CD4-positive, alpha-beta T cell (primary cell): ENCODE measurements at regions not wholly inside any gene's neighbourhood (a gene's known extent, or its start where the extent isn't known, plus 50 kb on each side); places are given as distances from the start of the nearest gene placed in this dataset.

Source experiments
- ATAC-seq: fragments of 200-7000 bp; cut with Tn5 transposase; one replicate; pipeline ENCODE4 v1.10.0; 2022; ENCODE audit warnings: mild to moderate bottlenecking; ENCODE audit not compliant: poor library complexity
- CTCF ChIA-PET: fragments of 350-600 bp; sonication (Branson Sonifier 250); formaldehyde crosslinking; loops from one replicate; lab custom pipeline; 2021; ENCODE audit warnings: antibody characterized with exemption, inconsistent platforms; lab: Charles Lee
- POLR2A ChIA-PET: fragments of 350-600 bp; sonication (Branson Sonifier 250); formaldehyde crosslinking; loops from one replicate; lab custom pipeline; 2021; ENCODE audit warnings: antibody characterized with exemption, inconsistent platforms; lab: Charles Lee
- DNase-seq, 14 experiments: peaks; one replicate each; pipeline ENCODE4 v3.0.0-alpha.2; 2013 to 2020; ENCODE audit warnings: mixed read lengths in 2 of 14
- H3K27ac ChIP-seq, 2 donors: one replicate each; pipeline versions ENCODE4 v1.5.1 to v1.7.0; 2013; ENCODE audit warnings: low read length in 2 of 2, low read depth in 1 of 2, mild to moderate bottlenecking in 1 of 2
- H3K27me3 ChIP-seq, 2 experiments: 1 replicate in 1 of 2; 2 replicates in 1 of 2; pipeline versions ENCODE4 v1.6.1 to v1.7.0; 2013; ENCODE audit warnings: low read length in 2 of 2, control low read depth in 1 of 2, mild to moderate bottlenecking in 1 of 2, moderate library complexity in 1 of 2; ENCODE audit not compliant: insufficient read depth in 2 of 2, control insufficient read depth in 1 of 2
- H3K36me3 ChIP-seq: one replicate; pipeline ENCODE4 v1.6.1; 2013; ENCODE audit warnings: low read length, control low read depth; ENCODE audit not compliant: insufficient read depth
- H3K4me1 ChIP-seq: one replicate; pipeline ENCODE4 v1.6.1; 2013; ENCODE audit warnings: low read length, control low read depth; ENCODE audit not compliant: insufficient read depth
- H3K4me3 ChIP-seq: one replicate; pipeline ENCODE4 v1.5.1; 2013; ENCODE audit warnings: mild to moderate bottlenecking, low read length, moderate library complexity
- H3K9me3 ChIP-seq, 2 experiments: 1 replicate in 1 of 2; 2 replicates in 1 of 2; pipeline versions ENCODE4 v1.6.1 to v1.7.0; 2013; ENCODE audit warnings: low read length in 2 of 2, mild to moderate bottlenecking in 2 of 2, control low read depth in 1 of 2, moderate library complexity in 1 of 2; ENCODE audit not compliant: control insufficient read depth in 1 of 2, insufficient read depth in 1 of 2
- H3K27ac Mint-ChIP-seq: one replicate; pipeline ENCODE4 v1.8.0; 2020; ENCODE audit warnings: mixed read lengths
- H3K27me3 Mint-ChIP-seq: one replicate; pipeline ENCODE4 v1.8.0; 2021; ENCODE audit warnings: mixed read lengths
- H3K36me3 Mint-ChIP-seq: one replicate; pipeline ENCODE4 v1.8.0; 2021; ENCODE audit warnings: low read depth, mixed read lengths
- H3K4me1 Mint-ChIP-seq: one replicate; pipeline ENCODE4 v1.8.0; 2021; ENCODE audit warnings: low read depth, mixed read lengths
- H3K4me3 Mint-ChIP-seq: one replicate; pipeline ENCODE4 v1.8.0; 2020; ENCODE audit warnings: mild to moderate bottlenecking, mixed read lengths
- H3K9me3 Mint-ChIP-seq: one replicate; pipeline ENCODE4 v1.8.0; 2020; ENCODE audit warnings: mixed read lengths
- CTCF ChIP-seq: fragments of 200-600 bp; IDR thresholded peaks from one replicate; pipeline ENCODE4 v1.8.0; 2022; ENCODE audit warnings: antibody characterized with exemption, mild to moderate bottlenecking
- intact Hi-C, 2 experiments: fragments of 100-400 bp; cut with DNase I in 1 of 2; cut with micrococcal nuclease in 1 of 2; formaldehyde crosslinking; loops; one replicate each; pipeline versions ENCODE4 v1.15.1 to v1.9.0; 2023 to 2025; cut with DNase I, micrococcal nuclease

GRCh38 chr5:104052558-104053352 is 490.2 kb upstream of the NUDT12 start:
- H3K4me3 ChIP-seq = no peak overlapping the region
- intact Hi-C loops = no loop called here
- Mint-ChIP-seq H3K4me1 (no peaks in the 10 kb centered on the region), H3K27me3 (no peaks in the 10 kb centered on the region), H3K4me3 (no peak overlapping the region), H3K27ac (no peak overlapping the region), H3K36me3 (no peaks in the 10 kb centered on the region), H3K9me3 (peaks cover 18% of the 10 kb centered on the region)
- H3K27ac ChIP-seq = no peak overlapping the region
- ChIA-PET CTCF (no interaction called here), POLR2A (no interaction called here)
- TF ChIP-seq CTCF = no peak
- H3K4me1 ChIP-seq = no peaks in the 10 kb centered on the region
- no peak for ATAC-seq
- H3K36me3 ChIP-seq = no peaks in the 10 kb centered on the region
- peaks cover 4 to 7% of the 10 kb centered on the region in 2 experiments for H3K9me3 ChIP-seq
- DNase-seq = no peak
- no peaks in the 10 kb centered on the region for H3K27me3 ChIP-seq

GRCh38 chr5:104050436-104050835 is 487.8 kb upstream of the NUDT12 start:
- no peaks in the 10 kb centered on the region for H3K36me3 ChIP-seq
- DNase-seq (no peak), ATAC-seq (no peak)
- H3K36me3 Mint-ChIP-seq = no peaks in the 10 kb centered on the region
- H3K27me3 ChIP-seq = no peaks in the 10 kb centered on the region
- no peak overlapping the region for H3K4me3 ChIP-seq
- H3K4me1 Mint-ChIP-seq = no peaks in the 10 kb centered on the region
- no peaks in the 10 kb centered on the region for H3K27me3 Mint-ChIP-seq
- peaks cover 4 to 7% of the 10 kb centered on the region in 2 experiments for H3K9me3 ChIP-seq
- H3K27ac ChIP-seq = no peak overlapping the region
- TF ChIP-seq CTCF = no peak
- H3K4me1 ChIP-seq = no peaks in the 10 kb centered on the region
- ChIA-PET CTCF (no interaction called here), POLR2A (no interaction called here)
- no peak overlapping the region for H3K27ac Mint-ChIP-seq
- H3K9me3 Mint-ChIP-seq = peaks cover 8% of the 10 kb centered on the region
- no peak overlapping the region for H3K4me3 Mint-ChIP-seq
- intact Hi-C loops = no loop called here

- no peak overlapping the region for H3K27ac ChIP-seq
- Mint-ChIP-seq H3K4me1 (no peaks in the 10 kb centered on the region), H3K27ac (no peak overlapping the region), H3K9me3 (peaks cover 6% of the 10 kb centered on the region), H3K4me3 (no peak overlapping the region), H3K36me3 (no peaks in the 10 kb centered on the region), H3K27me3 (no peaks in the 10 kb centered on the region)
- no peak overlapping the region for H3K4me3 ChIP-seq
- no peaks in the 10 kb centered on the region for H3K27me3 ChIP-seq
- ChIA-PET CTCF (no interaction called here), POLR2A (no interaction called here)
- no peaks in the 10 kb centered on the region for H3K4me1 ChIP-seq
- DNase-seq (no peak), ATAC-seq (no peak)
- TF ChIP-seq CTCF = no peak
- H3K9me3 ChIP-seq = peaks cover 4 to 7% of the 10 kb centered on the region in 2 experiments
- H3K36me3 ChIP-seq = no peaks in the 10 kb centered on the region
- intact Hi-C loops = no loop called here
Observed at GRCh38 chr5:104049752-104050151, 487.2 kb upstream of the NUDT12 start.
